Posterior vena cava (tissue), 2 donors: ENCODE measurements at regions not wholly inside any gene's neighbourhood (a gene's known extent, or its start where the extent isn't known, plus 50 kb on each side); places are given as distances from the start of the nearest gene placed in this dataset.
"Not testable (repeated sequence)": the region's sequence is repeated elsewhere in the genome, so short reads cannot be mapped to it uniquely, and the experiment has no call there.

ENCODE experiments used
- DNase-seq: peaks from one replicate; pipeline ENCODE4 v3.0.0-alpha.2; 2020; ENCODE audit warnings: low spot score
- intact Hi-C, 2 donors: fragments of 100-400 bp; cut with DNase I; formaldehyde crosslinking; loops; one replicate each; pipeline versions ENCODE4 v1.14.1 to v1.14.2; 2022 to 2023
- donor health status: DM: yes; HTN: yes; CAD: no.
- donor health status: DM: yes; HTN: yes; CAD: no.

- intact Hi-C loops, result no loop called here
- DNase-seq, result no peak
Observed at GRCh38 chr6:27128311-27129094, 119.0 kb upstream of the PRSS16 start.

- intact Hi-C loops, result no loop called here
Observed at GRCh38 chr6:27129095-27129815, 118.2 kb upstream of the PRSS16 start.

GRCh38 chr6:27129917-27130316, 117.6 kb upstream of the PRSS16 start:
- intact Hi-C loops, result no loop called here
- DNase-seq, result no peak

More at GRCh38 chr6:27129095-27129815, 118.2 kb upstream of the PRSS16 start:
- no peak for DNase-seq

- intact Hi-C loops, result no loop called here
- DNase-seq, result no peak
Observed at GRCh38 chr6:27130668-27131428, 116.7 kb upstream of the PRSS16 start.

GRCh38 chr6:27132282-27132531, 115.3 kb upstream of the PRSS16 start:
- DNase-seq, intact Hi-C loops: not testable (repeated sequence)

- intact Hi-C loops, result no loop called here
- DNase-seq, result peak; percentile 95
Observed at GRCh38 chr6:27132532-27133280, 114.8 kb upstream of the PRSS16 start.

GRCh38 chr6:27133281-27134227, 113.9 kb upstream of the PRSS16 start:
- intact Hi-C loops, result no loop called here
- peak; percentile 92 for DNase-seq

- intact Hi-C loops, result no loop called here
- DNase-seq, result no peak
Observed at GRCh38 chr6:27135087-27135657, 112.3 kb upstream of the PRSS16 start.

- no peak for DNase-seq
- intact Hi-C loops, result no loop called here
Observed at GRCh38 chr6:27136077-27136644, 111.3 kb upstream of the PRSS16 start.

- intact Hi-C loops, result no loop called here
Observed at GRCh38 chr6:27136978-27137814, 110.3 kb upstream of the PRSS16 start.

GRCh38 chr6:27138406-27138805, 109.1 kb upstream of the PRSS16 start:
- intact Hi-C loops, result no loop called here

More at GRCh38 chr6:27136978-27137814, 110.3 kb upstream of the PRSS16 start:
- DNase-seq, result no peak

GRCh38 chr6:27138837-27139755, 108.4 kb upstream of the PRSS16 start:
- DNase-seq, result no peak
- intact Hi-C loops, result no loop called here

More at GRCh38 chr6:27138406-27138805, 109.1 kb upstream of the PRSS16 start:
- no peak for DNase-seq

GRCh38 chr6:27139756-27140579, 107.5 kb upstream of the PRSS16 start:
- intact Hi-C loops, result no loop called here
- no peak for DNase-seq

- no peak for DNase-seq
- intact Hi-C loops, result no loop called here
Observed at GRCh38 chr6:27140999-27141528, 106.4 kb upstream of the PRSS16 start.

GRCh38 chr6:27141529-27142015, 105.9 kb upstream of the PRSS16 start:
- intact Hi-C loops, result no loop called here

More at GRCh38 chr6:27141529-27142015, 105.9 kb upstream of the PRSS16 start:
- DNase-seq, result no peak
